Fibroblast of villous mesenchyme (primary cell): ENCODE measurements at regions not wholly inside any gene's neighbourhood (a gene's known extent, or its start where the extent isn't known, plus 50 kb on each side); places are given as distances from the start of the nearest gene placed in this dataset.
A peak's percentile ranks its signal among the peaks of the same experiment; 100 is the strongest.

Experiments used
- DNase-seq: peaks from one replicate; pipeline ENCODE4 v3.0.0-alpha.2; 2010; ENCODE audit warnings: low read depth
- H3K4me3 ChIP-seq: 2 replicates; pipeline ENCODE4 v1.5.1; 2011; ENCODE audit warnings: low read depth, mild to moderate bottlenecking, low read length
- CTCF ChIP-seq: IDR thresholded peaks from 2 replicates; pipeline ENCODE4 v1.5.1; 2012; ENCODE audit warnings: low read depth, mild to moderate bottlenecking, low read length; ENCODE audit not compliant: insufficient read depth

- TF ChIP-seq CTCF, result no peak
- no peak overlapping the region for H3K4me3 ChIP-seq
- peak; percentile 43 for DNase-seq
Observed at GRCh38 chr16:52812678-52813556, 239.8 kb downstream of the CHD9NB start.

- DNase-seq, result no peak
- no peak for TF ChIP-seq CTCF
- H3K4me3 ChIP-seq, result no peak overlapping the region
Observed at GRCh38 chr16:52805559-52806168, 247.0 kb downstream of the CHD9NB start.

GRCh38 chr16:52800432-52800831 lies 252.3 kb downstream of the CHD9NB start:
- H3K4me3 ChIP-seq, result no peak overlapping the region
- TF ChIP-seq CTCF, result no peak
- no peak for DNase-seq

GRCh38 chr16:52799149-52799548 lies 252.2 kb upstream of the TOX3 start:
- no peak overlapping the region for H3K4me3 ChIP-seq
- TF ChIP-seq CTCF, result no peak
- no peak for DNase-seq

GRCh38 chr16:52787709-52788108 lies 240.8 kb upstream of the TOX3 start:
- TF ChIP-seq CTCF, result no peak
- no peak overlapping the region for H3K4me3 ChIP-seq
- DNase-seq, result no peak

- no peak for DNase-seq
- TF ChIP-seq CTCF, result no peak
- H3K4me3 ChIP-seq, result no peak overlapping the region
Observed at GRCh38 chr16:52786091-52786490, 239.1 kb upstream of the TOX3 start.
